PC-9 (cell line): ENCODE measurements at regions not wholly inside any gene's neighbourhood (a gene's known extent, or its start where the extent isn't known, plus 50 kb on each side); places are given as distances from the start of the nearest gene placed in this dataset.

Experiments
- CTCF ChIP-seq: fragments of 200-600 bp; sonication (generic); conservative IDR thresholded peaks from 2 replicates; pipeline ENCODE4 v1.6.1; 2017; ENCODE audit warnings: mixed run types, antibody characterized with exemption, mild to moderate bottlenecking, moderate library complexity
- EZH2 ChIP-seq: fragments of 200-600 bp; sonication (generic); IDR thresholded peaks from 2 replicates; pipeline ENCODE4 v1.8.0; 2017; ENCODE audit warnings: antibody characterized with exemption, low read depth

- TF ChIP-seq CTCF (no peak), EZH2 (no peak)
Observed at GRCh38 chr1:87791931-87792740, 463.5 kb downstream of the LMO4 start.
